Stimulated activated naive B cell treated with anti-CD40 and anti-IgM and Interleukin-4, amounts not matched to agents 10 μg/mL and 1 μg/mL and 100 μg/mL, for 72 hours (primary cell): ENCODE measurements at regions not wholly inside any gene's neighbourhood (a gene's known extent, or its start where the extent isn't known, plus 50 kb on each side); places are given as distances from the start of the nearest gene placed in this dataset.
"Not testable (repeated sequence)": the region's sequence is repeated elsewhere in the genome, so short reads cannot be mapped to it uniquely, and the experiment has no call there.

Source experiments
- ATAC-seq, 2 donors: fragments of 150-1000 bp; cut with Tn5 transposase; replicated peaks; 2 replicates each; pipeline ENCODE4 v1.10.0; 2021; ENCODE audit warnings: moderate library complexity in 1 of 2
- DNase-seq: peaks from one replicate; pipeline ENCODE4 v3.0.0; 2021
- H3K27ac Mint-ChIP-seq: one replicate; pipeline ENCODE4 v1.8.0; 2022; ENCODE audit warnings: mild to moderate bottlenecking, mixed read lengths
- H3K27me3 Mint-ChIP-seq, 2 donors: one replicate each; pipeline ENCODE4 v1.8.0; 2022; ENCODE audit warnings: mixed read lengths in 2 of 2
- H3K36me3 Mint-ChIP-seq, 2 donors: one replicate each; pipeline ENCODE4 v1.8.0; 2022; ENCODE audit warnings: mixed read lengths in 2 of 2, mild to moderate bottlenecking in 1 of 2
- H3K4me1 Mint-ChIP-seq, 2 donors: one replicate each; pipeline ENCODE4 v1.8.0; 2022; ENCODE audit warnings: mixed read lengths in 2 of 2, mild to moderate bottlenecking in 1 of 2
- H3K4me3 Mint-ChIP-seq, 2 donors: one replicate each; pipeline ENCODE4 v1.8.0; 2022; ENCODE audit warnings: mild to moderate bottlenecking in 2 of 2, mixed read lengths in 2 of 2, moderate library complexity in 1 of 2
- H3K9me3 Mint-ChIP-seq, 2 donors: one replicate each; pipeline ENCODE4 v1.8.0; 2022; ENCODE audit warnings: mixed read lengths in 2 of 2, mild to moderate bottlenecking in 1 of 2

DNA sequence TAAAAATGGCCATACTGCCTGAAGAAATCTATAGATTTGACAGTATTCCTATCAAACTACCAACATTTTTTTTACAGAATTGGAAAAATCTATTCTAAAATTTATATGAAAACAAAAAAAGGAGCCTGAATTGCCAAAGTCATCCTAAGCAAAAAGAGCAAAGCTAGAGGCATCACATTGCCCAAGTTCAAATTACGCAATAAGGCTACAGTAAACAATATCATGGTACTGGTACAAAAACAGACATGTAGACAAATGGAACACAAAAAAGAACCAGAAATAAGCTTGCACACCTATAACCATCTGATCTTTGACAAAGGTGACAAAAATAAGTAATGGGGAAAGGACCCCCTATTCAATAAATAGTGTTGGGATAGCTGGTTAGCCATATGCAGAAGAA is 50.2 kb upstream of the THSD7B start:
- no peak overlapping the region for H3K27ac Mint-ChIP-seq
- DNase-seq, result no peak
- no peak for ATAC-seq
- H3K36me3 Mint-ChIP-seq, result no peaks in the 10 kb centered on the region
- H3K4me1 Mint-ChIP-seq, result no peaks in the 10 kb centered on the region
- H3K27me3 Mint-ChIP-seq, result no peaks in the 10 kb centered on the region
- H3K4me3 Mint-ChIP-seq, result no peak overlapping the region
- peaks cover under 1 to 4% of the 10 kb centered on the region in 2 donors for H3K9me3 Mint-ChIP-seq

DNA sequence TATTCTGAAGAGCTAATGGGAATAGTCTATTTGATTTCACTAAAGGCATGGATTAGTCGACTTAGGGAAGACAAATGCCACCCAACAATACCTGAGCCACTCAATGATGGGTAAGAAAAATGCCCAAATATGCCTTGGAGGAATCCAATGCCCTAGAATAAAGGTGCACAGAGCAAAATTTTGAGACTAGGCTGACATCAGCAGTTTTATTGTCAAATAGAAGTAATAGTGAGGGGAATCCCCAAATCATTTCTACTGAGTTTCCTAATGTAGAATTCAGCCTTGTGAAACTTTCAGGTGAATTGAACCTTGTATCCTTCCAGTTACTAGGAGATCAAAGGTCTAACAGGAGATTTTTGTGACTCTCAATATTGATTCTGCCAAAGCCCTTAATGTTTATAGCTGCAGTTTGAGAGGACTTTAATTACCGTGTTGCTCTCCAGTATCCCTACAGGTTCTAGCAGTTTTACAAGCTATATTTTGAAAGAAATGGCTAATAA is 50.8 kb upstream of the THSD7B start:
- Mint-ChIP-seq H3K4me3 (no peak overlapping the region), H3K36me3 (no peaks in the 10 kb centered on the region), H3K4me1 (no peaks in the 10 kb centered on the region), H3K27ac (no peak overlapping the region), H3K27me3 (no peaks in the 10 kb centered on the region), H3K9me3 (peaks cover 0 to 4% of the 10 kb centered on the region in 2 donors)
- ATAC-seq (no peak), DNase-seq (no peak)

DNA sequence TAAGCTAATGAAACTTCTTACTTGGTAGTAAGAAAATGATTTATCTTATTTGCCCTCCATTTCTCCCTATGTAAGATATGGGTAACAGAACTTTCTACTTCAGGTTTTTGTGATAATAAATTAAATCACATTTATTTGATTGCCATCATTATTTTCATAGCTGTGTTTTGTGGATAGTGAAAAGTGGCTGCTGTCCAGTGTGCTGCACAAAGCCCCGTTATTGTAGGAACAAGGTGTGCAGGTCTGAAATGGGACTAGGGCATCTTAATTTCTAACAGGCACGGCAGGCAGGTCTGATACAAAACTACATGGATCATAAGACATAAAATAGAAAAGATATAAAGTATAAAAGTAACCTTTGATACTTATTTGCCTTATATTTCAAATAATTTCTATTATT is 51.6 kb upstream of the THSD7B start:
- no peak overlapping the region for H3K4me3 Mint-ChIP-seq
- no peak overlapping the region for H3K27ac Mint-ChIP-seq
- H3K36me3 Mint-ChIP-seq, result no peaks in the 10 kb centered on the region
- no peaks in the 10 kb centered on the region for H3K27me3 Mint-ChIP-seq
- ATAC-seq, result no peak
- peaks cover 0 to 4% of the 10 kb centered on the region in 2 donors for H3K9me3 Mint-ChIP-seq
- DNase-seq, result no peak
- H3K4me1 Mint-ChIP-seq, result no peaks in the 10 kb centered on the region

DNA sequence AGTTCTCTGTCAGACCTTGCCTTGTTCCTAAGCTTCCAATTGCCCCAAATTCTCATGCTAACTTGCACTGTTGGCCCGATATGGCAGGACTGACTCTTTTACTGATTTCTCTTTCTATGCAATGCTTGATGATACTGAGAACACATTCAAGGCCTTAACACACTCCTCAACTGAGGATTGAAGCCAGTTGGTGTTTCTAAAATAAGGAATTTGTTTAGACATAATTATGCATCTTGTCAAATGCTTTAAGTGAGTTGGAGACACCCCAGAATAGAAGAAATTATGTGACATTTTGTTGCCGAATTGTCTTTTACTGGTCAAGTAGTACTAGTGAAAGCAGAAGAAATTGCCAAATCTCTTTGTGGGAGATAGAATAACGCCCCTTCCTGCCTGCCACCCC is 60.0 kb upstream of the THSD7B start:
- H3K27me3 Mint-ChIP-seq, result no peaks in the 10 kb centered on the region
- H3K4me3 Mint-ChIP-seq, result no peak overlapping the region
- H3K27ac Mint-ChIP-seq, result no peak overlapping the region
- H3K4me1 Mint-ChIP-seq, result no peaks in the 10 kb centered on the region
- no peaks in the 10 kb centered on the region for H3K36me3 Mint-ChIP-seq
- ATAC-seq (no peak), DNase-seq (no peak)
- H3K9me3 Mint-ChIP-seq, result peaks cover 0 to 2% of the 10 kb centered on the region in 2 donors

DNA sequence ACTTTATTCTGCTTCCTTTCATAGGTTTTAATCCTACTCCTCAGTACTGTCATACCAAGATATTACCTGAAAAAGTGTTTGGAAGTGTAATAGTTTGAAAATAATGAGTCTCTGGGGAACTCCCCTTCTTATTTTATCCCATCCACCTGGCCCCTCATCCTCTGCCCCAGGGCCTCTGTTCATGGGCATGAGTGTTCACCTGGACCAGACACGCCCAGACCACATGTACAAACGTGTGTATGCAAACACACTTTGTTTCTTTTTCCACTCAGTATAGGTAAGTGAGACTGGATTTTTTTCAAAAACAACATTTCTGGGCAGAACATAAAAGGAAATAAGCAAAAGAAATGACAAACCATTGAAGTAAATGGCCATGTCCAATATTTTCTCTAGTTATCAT is 62.1 kb upstream of the THSD7B start:
- no peaks in the 10 kb centered on the region for H3K27me3 Mint-ChIP-seq
- H3K4me3 Mint-ChIP-seq, result no peak overlapping the region
- no peaks in the 10 kb centered on the region for H3K36me3 Mint-ChIP-seq
- peaks cover 0 to 2% of the 10 kb centered on the region in 2 donors for H3K9me3 Mint-ChIP-seq
- no peaks in the 10 kb centered on the region for H3K4me1 Mint-ChIP-seq
- no peak overlapping the region for H3K27ac Mint-ChIP-seq
- no peak for ATAC-seq
- no peak for DNase-seq

DNA sequence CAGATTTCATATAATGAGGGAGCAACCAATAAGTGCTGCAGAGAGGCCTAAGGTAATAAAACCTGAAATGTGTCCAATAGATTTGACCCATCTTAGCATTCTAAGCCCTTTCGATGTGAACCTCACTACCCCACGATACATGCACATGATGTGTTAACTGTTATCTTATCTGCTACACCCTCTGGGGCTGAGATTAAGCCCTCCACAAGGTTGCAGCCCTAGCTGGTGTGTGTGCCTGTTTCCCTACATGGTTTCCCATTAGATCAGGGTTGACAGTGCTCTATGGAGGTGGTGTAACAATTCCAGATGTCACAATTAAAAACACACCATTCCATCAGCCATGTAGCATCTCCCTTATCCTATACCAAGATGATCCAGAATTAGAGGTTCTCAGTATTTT is 68.9 kb upstream of the THSD7B start:
- no peaks in the 10 kb centered on the region for H3K36me3 Mint-ChIP-seq
- DNase-seq (no peak), ATAC-seq (no peak)
- H3K27ac Mint-ChIP-seq, result no peak overlapping the region
- H3K9me3 Mint-ChIP-seq, result peaks cover 0 to 3% of the 10 kb centered on the region in 2 donors
- H3K27me3 Mint-ChIP-seq, result no peaks in the 10 kb centered on the region
- H3K4me3 Mint-ChIP-seq, result no peak overlapping the region
- H3K4me1 Mint-ChIP-seq, result no peaks in the 10 kb centered on the region

DNA sequence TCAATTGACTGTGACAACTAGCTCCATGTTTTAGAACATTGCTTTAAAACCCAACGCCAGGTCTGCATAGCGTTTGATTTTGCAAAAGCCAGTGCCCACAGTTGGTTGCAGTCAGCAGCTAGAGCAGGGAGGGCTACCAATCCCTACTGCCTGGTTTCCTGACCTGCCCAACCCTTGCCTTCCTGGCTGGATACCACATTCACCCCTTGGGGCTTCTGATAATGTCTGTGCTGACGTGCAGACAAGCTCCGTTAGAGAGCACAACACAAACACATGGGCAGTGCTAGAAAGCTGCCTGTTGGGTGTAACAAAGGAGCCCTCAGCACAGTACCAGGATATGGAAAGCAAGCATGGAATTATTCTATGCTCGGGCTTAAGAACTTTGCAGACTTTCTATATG is 71.4 kb upstream of the THSD7B start:
- Mint-ChIP-seq H3K27ac (no peak overlapping the region), H3K4me3 (no peak overlapping the region), H3K9me3 (peaks cover 3 to 10% of the 10 kb centered on the region in 2 donors), H3K27me3 (no peaks in the 10 kb centered on the region), H3K4me1 (no peaks in the 10 kb centered on the region), H3K36me3 (no peaks in the 10 kb centered on the region)
- DNase-seq (no peak), ATAC-seq (no peak)

DNA sequence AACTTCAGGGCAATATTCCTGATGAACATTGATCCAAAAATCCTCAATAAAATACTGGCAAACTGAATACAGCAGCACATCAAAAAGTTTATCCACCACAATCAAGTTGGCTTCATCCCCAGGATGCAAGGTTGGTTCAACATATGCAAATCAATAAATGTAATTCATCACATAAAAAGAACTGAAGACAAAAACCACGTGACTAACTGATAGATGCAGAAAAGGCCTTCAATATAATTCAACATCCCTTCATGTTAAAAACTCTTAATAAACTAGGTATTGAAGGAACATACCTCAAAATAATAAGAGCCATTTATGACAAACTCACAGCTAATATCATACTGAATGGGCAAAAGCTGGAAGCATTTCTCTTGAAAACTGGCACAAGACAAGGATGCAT is 85.3 kb upstream of the THSD7B start:
- not testable (repeated sequence) for H3K4me1 Mint-ChIP-seq

DNA sequence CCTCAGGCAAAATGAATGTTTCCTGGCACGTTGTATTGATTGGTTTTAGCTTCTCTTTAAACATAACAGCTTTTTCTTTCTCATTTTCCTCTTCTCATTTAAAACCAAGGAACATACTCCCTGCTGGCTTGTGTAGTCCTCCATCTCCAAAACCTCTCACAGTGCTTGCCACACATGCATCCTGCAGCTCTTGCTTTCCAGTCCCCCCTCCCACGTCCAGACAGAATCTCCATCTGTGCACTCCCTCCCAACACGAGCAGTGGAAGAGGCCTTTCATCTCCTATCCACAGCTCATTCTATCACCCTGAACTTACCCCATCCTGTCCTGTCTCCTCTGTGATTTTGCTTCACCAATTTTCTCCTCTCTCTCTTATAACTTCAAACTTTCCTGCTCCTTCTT is 99.6 kb upstream of the THSD7B start:
- Mint-ChIP-seq H3K27ac (no peak overlapping the region), H3K4me1 (no peaks in the 10 kb centered on the region), H3K27me3 (peaks cover 0 to 4% of the 10 kb centered on the region in 2 donors), H3K36me3 (no peaks in the 10 kb centered on the region), H3K9me3 (peaks cover 0 to 2% of the 10 kb centered on the region in 2 donors), H3K4me3 (no peak overlapping the region)
- ATAC-seq, result no peak
- DNase-seq, result no peak

More for the DNA sequence above, 85.3 kb upstream of the THSD7B start:
- peaks cover 0 to 11% of the 10 kb centered on the region in 2 donors for H3K27me3 Mint-ChIP-seq
- not testable (repeated sequence) for H3K9me3 Mint-ChIP-seq, DNase-seq, H3K27ac Mint-ChIP-seq, H3K4me3 Mint-ChIP-seq, ATAC-seq, H3K36me3 Mint-ChIP-seq

DNA sequence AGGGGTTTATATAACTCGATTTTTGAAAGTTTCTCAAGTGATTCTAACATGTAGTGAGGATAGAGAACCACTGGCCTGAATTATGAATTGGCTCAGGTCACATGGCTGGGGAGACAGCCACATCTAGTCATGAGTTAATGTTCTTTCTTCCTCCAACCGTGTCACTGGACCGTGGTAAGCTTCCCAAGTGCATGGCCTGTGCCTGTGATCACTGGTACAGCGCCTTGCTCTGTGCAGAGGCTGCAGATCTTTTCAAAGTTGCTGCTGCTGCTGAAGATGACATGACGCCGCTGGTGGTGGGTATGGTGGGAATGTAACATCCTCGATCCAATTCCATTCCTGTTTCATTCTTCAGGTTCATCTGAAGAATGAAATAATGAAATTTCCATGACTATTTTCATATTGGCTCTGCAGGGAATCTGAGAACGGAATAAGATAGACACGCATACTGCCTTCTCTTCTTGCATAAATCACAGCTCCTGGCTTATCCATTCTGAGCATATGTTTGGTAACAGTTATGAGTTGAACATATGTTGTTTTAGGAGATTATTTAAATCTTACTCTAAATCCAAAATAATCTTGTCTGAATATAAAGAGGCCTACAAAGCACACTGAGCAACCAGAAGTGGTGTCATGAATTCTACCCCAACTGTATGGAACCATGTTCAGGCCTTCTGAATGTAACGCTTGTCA is 100.5 kb upstream of the THSD7B start:
- Mint-ChIP-seq H3K4me3 (no peak overlapping the region), H3K9me3 (peaks cover 0 to 2% of the 10 kb centered on the region in 2 donors), H3K27ac (no peak overlapping the region), H3K27me3 (peaks cover 0 to 5% of the 10 kb centered on the region in 2 donors), H3K4me1 (no peaks in the 10 kb centered on the region), H3K36me3 (no peaks in the 10 kb centered on the region)
- ATAC-seq, result no peak
- no peak for DNase-seq

DNA sequence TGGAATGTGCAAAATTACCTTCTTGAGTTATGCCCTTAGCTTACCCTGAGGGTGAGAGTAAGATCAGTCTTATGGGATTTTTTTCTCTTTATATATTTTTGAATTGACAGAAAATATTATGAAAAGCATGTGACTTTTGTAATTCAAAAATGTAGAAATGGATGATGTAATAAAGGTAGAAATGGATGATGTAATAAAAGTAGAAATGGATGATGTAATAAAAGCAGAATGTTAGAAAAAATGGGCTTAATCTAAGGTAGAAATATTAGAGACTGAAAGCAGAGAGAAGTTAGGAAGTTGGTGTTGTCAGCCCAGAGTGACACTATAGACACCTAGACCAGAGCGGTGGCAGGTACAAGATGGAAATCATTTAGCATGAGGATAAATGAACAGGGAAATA is 107.1 kb upstream of the THSD7B start:
- Mint-ChIP-seq H3K27me3 (peaks cover 10 to 18% of the 10 kb centered on the region in 2 donors), H3K4me1 (no peaks in the 10 kb centered on the region), H3K36me3 (no peaks in the 10 kb centered on the region), H3K27ac (no peak overlapping the region), H3K9me3 (peaks cover 0 to 2% of the 10 kb centered on the region in 2 donors), H3K4me3 (no peak overlapping the region)
- ATAC-seq (no peak), DNase-seq (no peak)

DNA sequence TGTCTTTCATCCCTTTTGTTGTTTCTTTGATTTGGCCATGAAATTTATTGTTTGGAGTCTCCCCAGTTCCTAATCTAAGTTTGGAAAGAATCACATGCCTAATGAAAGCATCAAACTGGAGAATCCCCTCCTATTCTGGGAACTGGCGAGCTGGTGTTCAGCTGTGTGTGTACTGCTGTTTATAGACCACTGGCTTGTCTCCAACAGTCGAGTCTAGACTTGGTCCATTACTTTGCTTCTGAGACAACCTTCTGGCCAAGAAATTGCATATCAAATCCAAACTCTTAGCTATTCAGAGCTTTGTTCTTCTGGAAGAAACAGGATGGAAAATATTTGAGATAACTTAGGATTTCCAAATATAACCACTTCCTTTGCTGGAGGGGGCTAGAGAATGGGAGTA is 111.5 kb upstream of the THSD7B start:
- Mint-ChIP-seq H3K9me3 (no peaks in the 10 kb centered on the region), H3K4me3 (no peak overlapping the region), H3K36me3 (no peaks in the 10 kb centered on the region), H3K27ac (no peak overlapping the region), H3K4me1 (no peaks in the 10 kb centered on the region), H3K27me3 (peaks cover 7 to 9% of the 10 kb centered on the region in 2 donors)
- DNase-seq (no peak), ATAC-seq (no peak)

DNA sequence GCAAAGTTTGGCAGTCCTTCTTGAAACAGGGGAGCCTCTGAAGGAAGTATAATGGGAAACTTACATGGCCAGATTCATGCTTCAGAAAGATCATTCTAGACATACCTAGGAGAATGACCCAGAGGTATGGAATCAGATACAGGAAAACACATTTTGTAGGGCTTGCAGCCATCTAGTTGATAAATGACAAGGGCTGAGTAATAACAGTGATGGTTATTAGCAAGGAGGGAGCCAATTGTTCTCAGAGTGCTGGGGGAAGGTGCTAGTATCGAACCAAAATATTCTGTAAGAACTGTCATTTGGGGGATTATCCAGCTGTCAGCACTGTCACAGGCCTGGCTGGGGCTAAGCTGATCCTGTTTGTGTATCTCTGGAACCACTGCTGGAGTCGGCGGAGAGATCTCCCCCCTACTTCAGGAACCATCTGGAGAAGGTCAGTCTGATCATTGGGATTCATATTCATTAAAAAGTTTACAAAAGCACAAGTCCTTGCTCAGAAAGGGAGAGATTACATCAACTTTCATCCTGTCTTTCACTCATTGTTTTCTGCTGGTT is 113.8 kb upstream of the THSD7B start:
- Mint-ChIP-seq H3K4me3 (no peak overlapping the region), H3K4me1 (no peaks in the 10 kb centered on the region), H3K36me3 (no peaks in the 10 kb centered on the region), H3K9me3 (no peaks in the 10 kb centered on the region), H3K27ac (no peak overlapping the region), H3K27me3 (peaks cover 0 to 9% of the 10 kb centered on the region in 2 donors)
- no peak for DNase-seq
- ATAC-seq, result no peak

DNA sequence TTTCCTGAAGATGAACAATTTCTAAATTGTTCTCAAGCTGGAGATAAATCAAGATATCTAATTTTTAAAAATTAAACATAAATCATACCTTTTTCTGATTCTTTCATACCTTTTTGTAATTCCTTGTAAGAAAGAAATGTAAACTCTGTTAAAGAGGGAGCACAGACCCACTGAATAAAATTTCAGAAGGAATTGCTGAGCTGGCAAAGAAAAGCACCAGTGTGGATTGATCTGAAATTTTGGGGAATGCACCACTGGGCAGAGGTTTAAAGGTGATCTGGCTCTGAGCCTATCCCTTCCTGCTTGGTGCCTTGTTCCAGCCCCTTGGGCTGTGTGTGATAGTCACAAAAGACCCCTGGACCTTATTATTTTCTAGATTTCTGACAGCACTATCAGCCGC is 118.3 kb upstream of the THSD7B start:
- Mint-ChIP-seq H3K4me3 (no peak overlapping the region), H3K27ac (no peak overlapping the region), H3K36me3 (no peaks in the 10 kb centered on the region), H3K9me3 (peaks cover 0 to 1% of the 10 kb centered on the region in 2 donors), H3K27me3 (peaks cover 5 to 17% of the 10 kb centered on the region in 2 donors), H3K4me1 (no peaks in the 10 kb centered on the region)
- DNase-seq (no peak), ATAC-seq (no peak)

DNA sequence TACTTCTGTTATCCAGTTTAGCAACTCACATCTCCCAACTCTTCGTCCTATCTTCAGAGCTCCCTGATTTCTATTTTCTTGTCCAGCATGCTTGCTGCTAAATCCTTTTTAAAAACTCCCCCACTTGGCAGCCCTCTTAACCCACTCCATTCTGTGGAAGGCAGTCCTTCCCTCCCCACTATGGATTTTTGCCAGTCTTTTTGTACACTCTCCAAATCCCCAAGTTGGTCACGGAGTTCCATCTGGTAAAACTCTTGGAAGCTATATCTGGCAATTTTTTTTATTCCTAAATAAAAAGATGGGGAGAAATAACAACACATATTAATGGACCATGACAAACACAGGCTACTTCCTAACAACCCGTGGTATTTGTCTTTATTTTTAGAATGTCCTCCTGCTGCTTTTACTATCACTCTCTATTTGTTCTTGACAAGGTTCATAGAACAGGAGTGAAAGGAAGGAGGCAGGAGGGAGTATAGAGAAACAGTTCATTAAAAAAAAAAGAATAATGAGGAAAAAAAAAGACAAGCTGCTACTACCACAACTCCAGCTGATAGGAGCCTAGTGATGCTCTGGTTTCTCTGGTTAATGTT is 120.0 kb upstream of the THSD7B start:
- no peak overlapping the region for H3K27ac Mint-ChIP-seq
- DNase-seq (no peak), ATAC-seq (no peak)
- peaks cover 0 to 1% of the 10 kb centered on the region in 2 donors for H3K9me3 Mint-ChIP-seq
- H3K4me1 Mint-ChIP-seq, result no peaks in the 10 kb centered on the region
- peaks cover 5 to 20% of the 10 kb centered on the region in 2 donors for H3K27me3 Mint-ChIP-seq
- no peaks in the 10 kb centered on the region for H3K36me3 Mint-ChIP-seq
- no peak overlapping the region for H3K4me3 Mint-ChIP-seq
